ENCODE measurements at regions not wholly inside any gene's neighbourhood (a gene's known extent, or its start where the extent isn't known, plus 50 kb on each side); places are given as distances from the start of the nearest gene placed in this dataset.
"Not testable (repeated sequence)": the region's sequence is repeated elsewhere in the genome, so short reads cannot be mapped to it uniquely, and the experiment has no call there.

GRCh38 chr1:82777240-82777639, 976.5 kb downstream of the ADGRL2 start:
- DNase-seq (ENCODE audit: low read depth in 2 of 2): no peak

DNA sequence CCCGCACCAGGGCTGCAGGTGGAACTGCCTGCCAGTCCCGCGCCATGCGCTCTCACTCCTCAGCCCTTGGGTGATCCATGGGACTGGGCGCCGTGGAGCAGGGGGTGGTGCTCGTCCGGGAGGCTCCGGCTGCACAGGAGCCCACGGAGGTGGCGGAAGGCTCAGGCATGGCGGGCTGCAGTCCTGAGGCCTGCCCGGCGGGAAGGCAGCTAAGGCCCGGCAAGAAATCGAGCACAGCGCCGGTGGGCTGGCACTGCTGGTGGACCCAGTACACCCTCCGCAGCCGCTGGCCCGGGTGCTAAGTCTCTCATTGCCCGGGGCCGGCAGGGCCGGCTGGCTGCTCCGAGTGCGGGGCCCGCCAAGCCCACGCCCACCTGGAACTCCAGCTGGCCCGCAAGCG, 976.0 kb downstream of the ADGRL2 start:
- DNase-seq (ENCODE audit: low read depth in 2 of 2): not testable (repeated sequence)

GRCh38 chr1:82775406-82776000, 974.8 kb downstream of the ADGRL2 start:
- no peak for DNase-seq (ENCODE audit: low read depth in 2 of 2)

DNA sequence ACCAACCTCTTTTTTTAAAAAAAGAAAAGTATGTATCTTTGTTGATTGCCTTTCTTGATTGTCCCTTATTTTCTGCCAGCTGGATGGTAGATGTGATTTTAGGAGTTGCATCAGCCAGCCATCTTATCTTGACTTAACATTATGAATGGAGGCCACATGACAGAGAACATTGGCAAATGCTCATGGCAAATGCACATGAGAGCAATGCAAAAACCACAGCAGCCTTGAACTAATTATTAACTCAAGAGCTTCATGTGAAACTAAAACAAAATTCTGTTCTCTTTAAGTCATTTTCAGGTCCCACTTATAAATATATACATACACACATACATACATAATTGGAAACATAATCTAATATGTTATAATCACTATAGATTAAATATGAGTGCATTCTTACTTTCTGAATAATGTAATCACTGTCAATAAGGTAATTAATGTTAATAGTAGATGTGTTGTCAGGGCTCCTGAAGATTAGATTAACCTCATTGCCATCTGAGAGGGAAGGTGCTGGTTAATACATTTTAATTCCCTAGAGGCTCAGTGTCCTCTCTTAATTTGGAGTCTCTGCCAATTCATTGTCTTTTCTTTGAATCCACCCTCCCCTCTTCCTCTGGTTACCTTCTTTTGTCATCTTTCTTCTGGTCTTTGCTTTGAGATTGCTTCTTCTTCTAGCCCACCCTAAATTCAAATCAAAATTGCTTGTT, 962.2 kb downstream of the ADGRL2 start:
- no peak for DNase-seq (ENCODE audit: low read depth in 2 of 2)

DNA sequence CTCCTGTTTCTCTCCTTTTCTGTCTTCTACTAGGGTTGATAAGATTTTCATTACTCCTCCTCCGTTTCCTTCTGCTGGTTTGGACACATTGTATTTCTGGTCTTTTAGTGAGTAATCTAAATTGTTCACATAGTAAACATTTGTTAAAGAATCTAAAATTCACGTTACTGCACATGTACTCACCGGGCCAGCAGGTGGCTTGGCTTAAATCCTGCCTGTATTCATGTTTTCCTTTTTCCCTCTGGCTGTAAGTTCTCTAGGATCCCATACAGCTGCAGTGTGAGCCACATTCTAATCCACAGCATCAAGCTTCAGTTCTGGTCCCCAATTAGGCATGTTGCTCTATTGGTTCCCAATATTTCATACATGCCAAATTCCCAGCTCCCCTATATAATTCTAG, 958.3 kb downstream of the ADGRL2 start:
- no peak for DNase-seq (ENCODE audit: low read depth in 2 of 2)

DNA sequence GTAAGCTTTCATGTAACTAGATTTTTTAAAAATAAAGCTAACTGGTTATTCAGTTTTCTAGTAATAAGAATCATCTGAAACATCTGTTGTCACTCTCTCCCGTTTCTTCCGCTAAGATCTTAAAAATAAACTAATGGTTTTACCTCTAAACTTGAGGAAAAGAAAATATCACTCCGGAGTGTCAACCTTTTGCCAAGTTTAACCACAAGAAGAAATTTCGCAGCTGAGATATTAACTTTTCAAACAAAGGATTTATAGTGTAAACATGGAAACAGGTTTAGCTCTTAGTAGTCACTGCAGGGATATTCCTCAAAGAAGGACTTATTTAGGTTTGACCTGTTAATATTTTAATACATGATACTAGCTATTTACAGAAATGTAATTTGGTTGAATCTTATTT, 954.9 kb downstream of the ADGRL2 start:
- DNase-seq (ENCODE audit: low read depth in 2 of 2): no peak

GRCh38 chr1:82755191-82755590, 954.5 kb downstream of the ADGRL2 start:
- no peak for DNase-seq (ENCODE audit: low read depth in 2 of 2)

DNA sequence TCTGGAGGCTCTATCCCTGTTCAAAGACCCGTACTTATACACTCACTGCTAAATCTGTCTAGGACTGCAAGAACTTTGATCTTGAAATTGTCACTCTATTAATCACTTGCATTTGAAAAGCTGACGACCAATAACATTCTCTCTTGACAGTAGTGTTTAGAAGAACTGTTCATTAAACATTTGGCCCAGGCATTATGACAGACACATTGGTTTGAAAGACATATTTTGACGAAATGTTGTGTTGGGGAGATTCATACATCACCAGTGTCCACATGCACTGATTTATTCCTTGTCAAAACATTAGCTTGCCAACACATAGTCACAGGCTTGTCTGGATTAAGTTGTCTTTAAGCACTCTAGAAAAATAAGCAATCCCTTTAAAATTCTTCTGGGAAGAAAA, 951.3 kb downstream of the ADGRL2 start:
- no peak for DNase-seq (ENCODE audit: low read depth in 2 of 2)

DNA sequence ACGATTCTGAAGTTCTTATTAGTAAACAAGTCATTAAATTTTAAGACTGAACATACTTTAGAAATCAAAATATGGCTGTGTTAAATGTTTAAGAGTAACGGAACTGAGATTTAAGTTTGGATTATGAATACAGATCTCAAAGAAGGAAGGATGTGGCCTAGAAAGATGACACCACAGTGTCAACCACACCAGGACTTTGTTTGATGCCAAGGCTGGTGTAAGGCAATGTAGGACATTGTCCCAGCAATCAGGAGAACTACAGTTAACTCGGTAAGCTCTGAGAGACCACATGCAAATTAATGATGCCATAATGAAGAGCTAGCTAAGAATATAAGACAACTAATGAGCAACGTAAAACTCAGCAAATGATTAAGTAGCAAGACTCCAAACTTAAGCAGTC, 932.9 kb downstream of the ADGRL2 start:
- DNase-seq (ENCODE audit: low read depth in 2 of 2): no peak

DNA sequence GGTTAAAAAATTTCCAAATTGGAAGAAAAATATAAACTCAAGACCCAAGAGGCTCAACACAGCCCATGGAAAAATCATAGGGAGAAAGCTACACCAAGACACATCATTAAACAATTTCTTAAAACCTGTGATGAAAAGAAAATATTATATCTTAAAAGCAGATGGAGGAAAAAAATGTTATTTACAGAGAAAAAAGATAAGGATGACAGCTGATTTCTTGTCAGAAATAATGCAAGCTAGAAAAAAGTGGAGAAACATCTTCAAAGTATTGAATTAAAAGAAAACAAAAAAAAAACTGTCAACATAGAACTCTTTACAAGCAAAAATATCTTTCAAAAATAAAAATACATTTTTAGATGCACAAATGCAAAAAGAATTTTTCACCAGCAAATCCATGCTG, 930.5 kb downstream of the ADGRL2 start:
- no peak for DNase-seq (ENCODE audit: low read depth in 2 of 2)

- DNase-seq (ENCODE audit: low read depth in 2 of 2): no peak
Measured at GRCh38 chr1:82728206-82728605, 927.5 kb downstream of the ADGRL2 start.

DNA sequence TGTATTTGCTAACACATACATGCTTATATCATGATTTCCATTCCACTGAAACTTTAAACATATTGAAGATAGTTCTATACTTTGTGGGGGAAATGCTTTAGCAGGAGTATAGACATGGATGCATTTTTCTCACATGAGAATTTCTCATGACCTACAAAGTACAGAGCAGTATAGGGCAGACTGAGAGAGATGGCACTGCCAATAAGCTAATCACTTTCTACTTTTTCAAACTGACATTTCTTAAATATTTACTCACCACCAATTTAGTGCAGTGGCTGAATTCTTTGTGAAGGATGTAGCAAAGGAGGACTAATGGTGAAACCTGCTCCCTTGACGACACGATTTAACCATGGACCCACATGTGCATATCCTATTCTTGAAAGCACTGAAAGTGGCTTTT, 923.5 kb downstream of the ADGRL2 start:
- no peak for DNase-seq (ENCODE audit: low read depth in 2 of 2)

- peak; percentile 11 to 33 for DNase-seq (ENCODE audit: low read depth in 2 of 2)
Measured at GRCh38 chr1:82722608-82723007, 921.9 kb downstream of the ADGRL2 start.

DNA sequence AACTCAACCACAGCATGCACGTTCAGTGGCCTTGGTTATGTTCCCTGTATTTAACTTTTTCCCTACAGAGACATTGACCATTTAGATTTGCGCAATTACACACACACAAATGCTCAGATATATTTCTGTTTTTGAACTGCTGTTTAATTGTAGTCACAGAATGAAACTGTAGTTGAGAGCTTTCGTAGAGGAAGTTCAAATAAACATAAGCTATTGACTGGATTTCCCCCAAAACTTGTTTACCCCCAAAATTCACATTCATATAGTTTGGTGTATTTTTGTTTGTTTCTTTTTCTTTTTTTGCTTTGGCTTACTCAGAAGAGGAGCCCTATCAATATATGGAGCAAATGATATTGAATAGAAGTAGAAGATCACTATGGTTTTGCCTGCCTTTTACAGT, 921.0 kb downstream of the ADGRL2 start:
- DNase-seq (ENCODE audit: low read depth in 2 of 2): no peak

GRCh38 chr1:82718719-82719419, 918.1 kb downstream of the ADGRL2 start:
- DNase-seq (ENCODE audit: low read depth in 2 of 2): no peak

- DNase-seq (ENCODE audit: low read depth in 2 of 2): no peak
Measured at GRCh38 chr1:82710091-82710490, 909.4 kb downstream of the ADGRL2 start.

GRCh38 chr1:82707681-82708080, 906.9 kb downstream of the ADGRL2 start:
- DNase-seq (ENCODE audit: low read depth in 2 of 2): no peak

DNA sequence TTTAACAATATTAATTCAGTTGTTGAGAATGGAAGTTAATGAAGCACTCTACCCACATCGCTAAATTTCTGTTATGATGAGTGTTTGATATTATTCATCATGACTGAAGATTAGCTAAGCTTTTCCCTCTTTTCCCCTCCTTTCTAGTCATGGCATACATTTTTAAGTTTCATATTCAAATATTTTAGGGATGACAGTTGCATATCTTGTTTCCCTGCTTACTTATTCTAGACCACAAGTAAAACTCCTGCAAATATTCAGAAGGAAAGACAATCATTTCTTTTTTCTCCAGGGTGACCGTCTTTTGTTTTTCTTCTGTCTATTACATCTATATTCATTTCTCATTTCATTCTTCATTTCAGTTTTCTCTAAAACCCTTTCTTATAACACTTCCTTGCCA, 906.0 kb downstream of the ADGRL2 start:
- DNase-seq (ENCODE audit: low read depth in 2 of 2): peak; percentile 26 to 38

GRCh38 chr1:82704966-82705365, 904.2 kb downstream of the ADGRL2 start:
- no peak for DNase-seq (ENCODE audit: low read depth in 2 of 2)

- no peak for DNase-seq (ENCODE audit: low read depth in 2 of 2)
Measured at GRCh38 chr1:82704393-82704792, 903.7 kb downstream of the ADGRL2 start.

DNA sequence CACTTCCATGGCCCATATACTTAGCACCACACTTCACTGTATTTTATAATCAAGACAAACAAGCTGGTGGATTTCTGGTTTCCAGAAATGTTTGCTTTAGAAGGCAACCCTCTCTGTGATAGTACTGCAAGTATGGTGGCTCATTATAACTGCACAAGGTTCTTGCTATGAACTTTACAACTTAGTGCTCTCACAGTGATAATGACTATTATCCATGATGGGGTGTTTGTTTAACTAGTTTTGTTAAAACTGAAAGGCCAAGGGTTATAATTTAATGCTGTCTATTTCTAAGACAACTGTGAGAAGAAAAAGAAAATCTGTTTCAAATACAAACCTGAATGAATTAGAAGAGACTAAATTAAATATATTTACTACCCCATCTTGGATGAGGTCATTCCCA, 903.2 kb downstream of the ADGRL2 start:
- DNase-seq (ENCODE audit: low read depth in 2 of 2): no peak

DNA sequence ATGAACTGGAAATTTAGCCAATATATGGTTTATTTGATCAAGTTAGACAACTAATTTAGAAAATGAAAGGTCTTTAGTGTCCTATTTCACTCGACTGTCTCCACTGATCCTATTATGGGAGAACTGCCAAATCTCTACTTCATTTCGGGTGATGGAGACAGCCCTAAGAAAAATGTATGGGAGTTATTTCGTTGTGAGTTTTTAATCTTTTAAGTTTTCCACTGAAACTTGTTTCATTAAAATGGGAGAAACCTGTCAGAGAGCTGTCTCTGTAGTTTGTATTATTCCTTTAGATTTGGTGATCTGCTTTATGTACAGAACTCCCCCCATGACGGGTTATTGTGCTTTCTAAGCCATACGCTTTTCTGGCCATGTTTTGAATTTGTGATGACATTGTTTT, 899.7 kb downstream of the ADGRL2 start:
- DNase-seq (ENCODE audit: low read depth in 2 of 2): no peak

- DNase-seq (ENCODE audit: low read depth in 2 of 2): no peak
Measured at GRCh38 chr1:82697965-82698364, 897.2 kb downstream of the ADGRL2 start.
